ENCODE measurements at regions not wholly inside any gene's neighbourhood (a gene's known extent, or its start where the extent isn't known, plus 50 kb on each side); places are given as distances from the start of the nearest gene placed in this dataset.
"Not testable (repeated sequence)": the region's sequence is repeated elsewhere in the genome, so short reads cannot be mapped to it uniquely, and the experiment has no call there.

- DNase-seq, result no peak
These were observed 437.3 kb downstream of the DTWD2 start for GRCh38 chr5:118551031-118551430.

GRCh38 chr5:118548761-118549720 lies 439.3 kb downstream of the DTWD2 start:
- no peak for DNase-seq

GRCh38 chr5:118545470-118545869 lies 442.9 kb downstream of the DTWD2 start:
- DNase-seq, result no peak

DNA sequence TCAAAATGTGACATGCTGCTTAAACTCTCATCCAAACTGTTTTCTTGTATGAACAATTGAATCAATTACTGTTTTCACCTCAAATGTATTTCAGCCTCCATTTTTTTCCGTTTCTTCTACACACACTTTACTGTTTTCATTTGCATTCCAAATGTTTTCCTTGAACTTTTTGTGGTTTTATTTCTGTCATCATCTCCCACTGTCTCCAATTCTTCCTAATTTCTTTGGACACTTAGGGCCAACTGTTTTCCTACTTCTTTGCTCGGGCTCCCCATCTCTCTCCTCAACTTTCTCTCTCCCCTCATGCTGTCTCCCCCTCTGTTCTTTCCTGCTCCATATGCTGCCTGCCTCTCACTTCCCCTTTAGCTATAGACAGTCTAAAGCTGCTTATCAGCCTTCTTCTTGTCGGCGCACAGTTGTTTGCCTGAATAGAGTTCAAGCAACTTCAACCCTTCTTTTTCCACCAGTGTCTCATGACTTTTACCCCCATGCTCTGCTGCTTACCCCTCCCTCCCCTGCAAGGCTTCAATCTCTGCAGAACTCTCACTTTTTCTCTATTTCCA lies 443.4 kb downstream of the DTWD2 start:
- no peak for DNase-seq

DNA sequence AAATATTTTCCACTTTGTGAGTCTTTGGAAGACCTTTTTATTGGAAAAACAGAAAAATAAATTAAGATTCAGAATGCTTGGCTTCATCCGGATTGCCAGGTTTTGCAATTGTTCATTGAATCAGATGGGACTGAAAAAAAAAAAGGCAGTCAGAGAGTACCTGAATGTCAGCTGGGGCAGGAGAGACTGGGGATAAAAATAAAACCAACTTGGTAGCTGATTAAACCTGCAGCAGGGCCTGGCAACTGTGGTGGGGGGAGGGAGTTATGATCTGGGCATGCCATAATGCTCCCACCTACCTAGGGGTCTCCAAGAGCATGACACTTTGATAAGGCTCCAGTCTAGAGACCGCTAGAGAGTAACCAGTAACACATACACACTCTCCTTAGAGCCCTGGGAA lies 454.4 kb downstream of the DTWD2 start:
- no peak for DNase-seq

GRCh38 chr5:118533156-118533555 lies 455.2 kb downstream of the DTWD2 start:
- no peak for DNase-seq

GRCh38 chr5:118531276-118531675 lies 457.1 kb downstream of the DTWD2 start:
- no peak for DNase-seq

DNA sequence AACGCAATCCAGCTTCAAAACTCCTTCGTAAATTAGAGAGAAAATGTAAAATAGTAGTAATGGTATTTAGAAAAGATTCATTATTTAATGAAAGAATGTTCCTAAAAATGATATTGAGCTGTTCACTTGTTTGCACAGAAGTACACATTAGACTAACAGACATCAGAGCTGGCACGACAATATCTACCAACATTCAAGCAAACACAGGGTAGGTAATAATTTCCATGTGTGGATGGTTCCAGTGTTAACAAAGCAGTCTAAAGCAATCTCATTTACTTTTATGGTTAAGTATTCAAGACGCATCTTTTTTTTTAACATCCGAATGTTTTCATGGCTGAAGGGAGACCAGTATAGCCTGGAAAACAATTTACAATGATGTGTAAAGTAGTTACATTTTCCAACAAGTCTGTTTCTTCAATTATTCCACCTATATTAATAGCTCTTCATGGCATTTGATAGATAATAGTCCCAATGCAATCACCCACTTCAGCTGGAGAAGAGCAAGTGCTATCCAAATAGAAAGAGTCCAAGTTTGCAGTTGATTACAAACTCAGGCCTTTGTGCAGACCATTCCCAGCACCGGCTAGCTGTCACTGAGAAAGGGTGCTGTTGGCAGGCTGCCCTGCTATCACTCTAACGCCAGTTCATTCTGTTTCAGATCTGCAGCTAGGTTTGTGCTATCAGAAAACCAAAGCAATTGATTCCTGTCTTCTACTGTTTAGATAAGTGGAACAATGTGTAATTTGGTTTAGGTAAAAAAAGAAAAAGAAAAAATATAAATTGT lies 458.8 kb downstream of the DTWD2 start:
- DNase-seq, result no peak

DNA sequence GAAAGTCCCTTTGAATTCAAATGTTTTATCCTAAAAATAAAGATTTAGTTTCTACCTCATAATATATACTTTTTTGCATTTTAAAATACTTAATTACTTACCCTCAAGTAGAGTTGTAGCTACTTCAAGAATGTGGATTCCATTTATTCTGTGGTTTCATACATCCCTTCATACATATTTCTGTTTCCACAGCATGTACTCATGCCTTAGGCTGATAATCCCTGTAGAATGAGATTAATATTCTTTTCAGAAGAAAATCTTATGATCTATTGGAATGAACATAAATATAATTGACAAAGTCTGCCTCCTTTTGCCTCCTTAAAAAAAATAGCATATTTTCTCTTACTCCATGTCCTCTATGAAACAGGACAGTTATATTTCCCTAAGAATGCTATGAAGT lies 465.7 kb downstream of the DTWD2 start:
- no peak for DNase-seq

DNA sequence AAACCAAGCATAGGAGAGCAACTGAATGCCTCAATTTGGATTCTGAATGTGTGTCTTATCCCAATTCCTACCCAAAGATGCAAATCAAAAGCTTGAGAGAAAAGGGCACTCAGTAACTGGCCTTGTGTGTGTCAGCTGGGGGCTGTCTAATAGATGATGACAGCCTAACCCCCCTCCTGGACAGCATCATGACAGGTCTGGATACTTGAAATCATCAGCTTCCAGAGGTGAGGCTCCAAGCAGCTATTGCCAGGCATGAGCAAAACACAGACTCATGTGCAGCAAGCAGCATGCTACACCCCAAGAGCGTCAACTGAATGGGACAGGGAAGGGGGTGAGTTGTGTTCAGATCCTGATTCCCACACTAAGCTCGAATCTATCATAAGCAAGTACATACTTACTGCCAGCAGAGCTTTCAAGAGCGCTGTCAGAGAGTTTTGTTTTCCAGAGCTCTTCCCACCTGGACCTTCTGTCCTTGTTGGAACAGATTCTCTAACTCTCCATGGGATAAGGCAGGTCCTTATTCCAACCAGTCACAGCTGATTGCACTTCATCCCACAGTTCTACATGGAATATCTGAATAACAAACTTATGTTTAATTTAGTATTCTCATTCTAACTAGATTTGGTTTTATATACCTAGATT lies 467.5 kb downstream of the DTWD2 start:
- DNase-seq, result no peak

DNA sequence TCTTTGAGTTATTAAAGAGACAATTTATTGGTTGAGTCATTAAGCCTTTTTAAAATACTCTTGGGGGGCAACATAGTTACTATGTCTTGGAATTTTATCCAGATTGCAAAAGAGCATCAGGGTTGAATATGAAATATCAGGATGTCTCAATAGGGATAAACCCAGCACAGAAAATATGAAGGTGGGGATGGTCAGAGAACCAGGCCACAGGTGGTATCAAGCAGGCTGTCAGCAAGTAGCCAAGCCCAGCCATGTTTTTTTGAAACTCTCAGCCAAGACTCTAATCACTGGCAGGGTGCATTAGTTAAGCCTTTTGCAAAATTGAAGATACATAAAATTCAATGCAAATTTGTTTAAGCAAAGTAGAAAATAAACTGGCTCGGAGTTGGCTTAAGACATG lies 468.9 kb downstream of the DTWD2 start:
- DNase-seq, result no peak

GRCh38 chr5:118518720-118519119 lies 469.6 kb downstream of the DTWD2 start:
- DNase-seq, result no peak

GRCh38 chr5:118511846-118512245 lies 476.5 kb downstream of the DTWD2 start:
- DNase-seq, result no peak

GRCh38 chr5:118506217-118506852 lies 482.0 kb downstream of the DTWD2 start:
- no peak for DNase-seq

DNA sequence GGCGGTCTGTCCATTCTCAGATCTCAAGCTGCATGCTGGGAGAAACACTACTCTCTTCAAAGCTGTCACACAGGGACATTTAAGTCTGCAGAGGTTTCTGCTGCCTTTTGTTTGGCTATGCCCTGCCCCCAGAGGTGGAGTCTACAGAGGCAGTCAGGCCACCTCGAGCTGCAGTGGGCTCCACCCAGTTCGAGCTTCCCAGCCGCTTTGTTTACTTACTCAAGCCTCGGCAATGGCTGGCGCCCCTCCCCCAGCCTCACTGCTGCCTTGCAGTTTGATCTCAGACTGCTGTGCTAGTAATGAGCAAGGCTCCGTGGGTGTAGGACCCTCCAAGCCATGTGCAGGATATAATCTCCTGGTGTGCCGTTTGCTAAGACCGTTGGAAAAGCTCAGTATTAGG lies 486.1 kb downstream of the DTWD2 start:
- DNase-seq, result not testable (repeated sequence)

GRCh38 chr5:118491351-118491750 lies 497.0 kb downstream of the DTWD2 start:
- DNase-seq, result no peak

DNA sequence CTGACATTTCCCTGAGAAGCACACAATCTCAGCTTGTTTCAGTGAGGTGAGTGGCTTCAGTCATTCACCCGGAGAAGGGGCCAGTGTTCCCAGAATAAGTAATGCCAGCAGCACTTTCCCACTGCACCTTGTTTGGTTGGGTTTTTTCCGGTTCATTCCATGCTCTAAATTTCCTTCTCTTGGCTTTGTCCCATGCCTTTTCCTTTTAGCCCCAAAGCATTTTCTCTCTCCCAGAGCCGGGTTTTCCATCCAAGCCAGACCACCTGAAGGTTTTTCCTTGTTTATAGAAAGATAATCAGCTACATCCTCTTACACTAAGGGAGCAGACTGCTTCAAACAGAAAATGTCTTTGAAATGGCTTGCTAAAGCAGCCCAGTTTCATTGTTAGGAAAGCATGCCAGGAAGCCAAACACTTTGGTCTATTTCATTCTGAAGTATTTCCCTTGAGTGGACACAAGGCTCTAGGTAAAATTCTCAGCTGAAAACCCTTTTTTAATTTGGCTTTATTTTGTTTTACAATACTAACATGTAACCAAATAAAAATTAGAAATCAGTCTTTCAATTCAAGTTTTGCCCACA lies 501.6 kb downstream of the DTWD2 start:
- DNase-seq, result no peak

DNA sequence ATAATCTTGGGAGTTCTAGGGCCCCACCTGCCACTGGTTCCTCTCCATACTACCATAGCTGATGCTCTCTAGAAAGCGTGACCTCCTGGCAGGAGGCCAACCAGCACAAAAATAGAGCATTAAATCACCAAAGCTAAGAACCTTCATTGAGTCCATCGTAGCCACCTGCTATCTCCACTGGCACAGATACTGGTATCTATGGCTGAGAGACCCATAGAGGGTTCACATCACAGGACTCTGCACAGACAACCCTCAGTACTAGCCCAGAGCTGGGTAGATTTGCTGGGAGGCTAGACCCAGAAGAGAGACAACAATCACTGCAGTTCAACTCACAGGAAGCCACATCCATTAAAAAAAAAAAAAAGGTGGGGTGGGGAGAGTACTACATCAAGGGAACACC lies 509.1 kb downstream of the DTWD2 start:
- no peak for DNase-seq

DNA sequence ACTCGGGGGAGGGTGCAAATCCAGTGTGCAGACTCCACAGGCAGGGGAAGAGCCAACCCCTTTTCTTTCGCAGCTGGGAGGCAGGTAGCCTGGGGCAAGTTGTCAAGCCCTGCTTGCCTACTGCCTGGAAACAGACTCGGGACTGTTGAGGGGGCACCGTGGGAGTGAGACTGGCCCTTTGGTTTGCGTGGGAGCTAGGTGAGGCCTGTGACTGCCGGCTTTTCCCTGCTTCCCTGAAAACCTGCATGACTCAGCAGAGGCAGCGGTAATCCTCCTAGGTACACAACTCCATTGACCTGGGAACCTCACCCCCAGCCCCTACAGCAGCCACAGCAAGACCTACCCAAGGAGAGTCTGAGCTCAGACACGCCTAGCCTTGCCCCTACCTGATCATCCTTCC lies 509.5 kb downstream of the DTWD2 start:
- DNase-seq, result no peak

DNA sequence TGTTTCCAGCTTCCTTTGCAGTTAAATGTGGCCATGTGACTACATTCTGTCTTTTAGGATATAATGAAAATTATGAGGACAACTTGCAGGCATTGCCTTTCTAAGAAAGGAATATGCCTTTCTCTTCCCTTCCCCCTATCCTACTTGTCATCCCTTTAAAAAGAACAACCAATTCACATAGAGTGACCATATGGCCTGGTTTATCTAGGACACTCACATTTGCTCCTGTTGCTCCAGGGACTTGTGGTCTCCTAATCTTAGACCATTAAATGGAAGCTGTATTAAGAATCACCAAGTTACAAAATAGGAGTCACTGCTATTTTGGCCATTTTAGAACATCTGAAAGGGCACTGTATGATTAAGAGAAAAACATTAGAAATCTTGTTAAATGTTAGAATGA lies 520.3 kb downstream of the DTWD2 start:
- no peak for DNase-seq

DNA sequence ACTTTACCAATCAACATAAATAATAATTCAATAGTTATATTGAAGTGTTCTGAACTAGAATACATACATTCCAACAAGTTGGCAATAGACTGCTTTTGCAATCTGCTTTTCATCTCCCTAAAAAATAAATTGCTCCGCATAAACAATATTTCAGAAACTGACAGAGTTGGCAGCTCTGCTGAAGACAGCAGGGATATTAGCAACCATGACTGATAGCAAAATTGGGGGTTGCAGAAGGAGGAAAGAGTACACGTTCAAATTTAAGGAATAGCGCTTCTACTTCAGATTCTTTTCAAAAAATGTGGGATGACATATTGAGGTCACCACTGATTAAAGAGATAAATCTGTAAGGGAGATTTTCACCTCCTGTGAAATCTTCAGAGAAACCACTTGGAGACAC lies 521.2 kb downstream of the DTWD2 start:
- no peak for DNase-seq

DNA sequence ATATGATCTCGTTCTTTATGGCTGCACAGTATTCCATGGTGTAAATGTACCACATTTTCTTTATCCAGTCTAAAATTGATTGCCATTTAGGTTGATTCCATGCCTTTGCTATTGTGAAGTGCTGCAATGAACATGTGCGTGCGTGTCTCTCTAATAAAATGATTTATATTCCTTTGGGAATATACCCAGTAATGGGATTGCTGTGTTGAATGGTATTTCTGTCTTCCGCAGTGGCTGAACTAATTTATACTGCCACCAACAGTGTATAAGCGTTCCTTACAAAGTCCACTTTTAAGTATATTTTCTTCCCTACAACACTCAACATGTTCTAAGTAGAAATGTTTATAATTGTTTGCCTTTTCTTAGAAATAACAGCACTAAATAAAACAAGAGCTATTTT lies 521.9 kb downstream of the DTWD2 start:
- DNase-seq, result no peak
